ENCODE measurements at regions not wholly inside any gene's neighbourhood (a gene's known extent, or its start where the extent isn't known, plus 50 kb on each side); places are given as distances from the start of the nearest gene placed in this dataset.
"Not testable (repeated sequence)": the region's sequence is repeated elsewhere in the genome, so short reads cannot be mapped to it uniquely, and the experiment has no call there.

GRCh38 chr4:132646186-132646585, 502.9 kb upstream of the PCDH10 start:
- no peak for FAIRE-seq
- TF ChIP-seq POU2F2 (IDR thresholded peaks at IDR 0.05; ENCODE audit: low read depth, low read length): peak; percentile 80
- no peak for TF ChIP-seq SPI1 (IDR thresholded peaks at IDR 0.05; ENCODE audit: low read depth, low read length)

GRCh38 chr4:132651196-132651595, 497.9 kb upstream of the PCDH10 start:
- no peak for FAIRE-seq
- TF ChIP-seq POLR2A (IDR thresholded peaks at IDR 0.05; ENCODE audit: low read depth, low read length) (no peak), POLR2AphosphoS5 (IDR thresholded peaks at IDR 0.05; ENCODE audit: low read depth, low read length) (no peak), PAX5 (IDR thresholded peaks at IDR 0.05; ENCODE audit: insufficient read depth, low read length, severe bottlenecking) (no peak), TAF1 (IDR thresholded peaks at IDR 0.05; ENCODE audit: low read depth, low read length) (no peak), SPI1 (IDR thresholded peaks at IDR 0.05; ENCODE audit: low read depth, low read length) (no peak)
- no peak for DNase-seq (ENCODE audit: insufficient read length, low spot score)

More at GRCh38 chr4:132646186-132646585, 502.9 kb upstream of the PCDH10 start:
- DNase-seq (ENCODE audit: insufficient read length, low spot score): peak; percentile 1

GRCh38 chr4:132660181-132660580, 488.9 kb upstream of the PCDH10 start:
- DNase-seq (ENCODE audit: insufficient read length, low spot score) (no peak), FAIRE-seq (no peak)
- no peak for TF ChIP-seq POLR2AphosphoS5 (IDR thresholded peaks at IDR 0.05; ENCODE audit: low read depth, low read length)
- no peak for TF ChIP-seq PAX5 (IDR thresholded peaks at IDR 0.05; ENCODE audit: insufficient read depth, low read length, severe bottlenecking)
- no peak for TF ChIP-seq TAF1 (IDR thresholded peaks at IDR 0.05; ENCODE audit: low read depth, low read length)

GRCh38 chr4:132662456-132662855, 486.6 kb upstream of the PCDH10 start:
- DNase-seq (ENCODE audit: insufficient read length, low spot score) (no peak), FAIRE-seq (no peak)
- TF ChIP-seq POLR2A (IDR thresholded peaks at IDR 0.05; ENCODE audit: low read depth, low read length): no peak
- no peak for TF ChIP-seq TAF1 (IDR thresholded peaks at IDR 0.05; ENCODE audit: low read depth, low read length)
- TF ChIP-seq SPI1 (IDR thresholded peaks at IDR 0.05; ENCODE audit: low read depth, low read length): no peak
- TF ChIP-seq POLR2AphosphoS5 (IDR thresholded peaks at IDR 0.05; ENCODE audit: low read depth, low read length): no peak
- TF ChIP-seq POU2F2 (IDR thresholded peaks at IDR 0.05; ENCODE audit: low read depth, low read length): no peak
- no peak for TF ChIP-seq PAX5 (IDR thresholded peaks at IDR 0.05; ENCODE audit: insufficient read depth, low read length, severe bottlenecking)

GRCh38 chr4:132669786-132670185, 479.3 kb upstream of the PCDH10 start:
- TF ChIP-seq POLR2A (IDR thresholded peaks at IDR 0.05; ENCODE audit: low read depth, low read length) (no peak), PAX5 (IDR thresholded peaks at IDR 0.05; ENCODE audit: insufficient read depth, low read length, severe bottlenecking) (no peak), TAF1 (IDR thresholded peaks at IDR 0.05; ENCODE audit: low read depth, low read length) (no peak), POLR2AphosphoS5 (IDR thresholded peaks at IDR 0.05; ENCODE audit: low read depth, low read length) (no peak), POU2F2 (IDR thresholded peaks at IDR 0.05; ENCODE audit: low read depth, low read length) (no peak), SPI1 (IDR thresholded peaks at IDR 0.05; ENCODE audit: low read depth, low read length) (no peak)
- no peak for FAIRE-seq
- DNase-seq (ENCODE audit: insufficient read length, low spot score): no peak

- no peak for DNase-seq (ENCODE audit: insufficient read length, low spot score)
- FAIRE-seq: no peak
- TF ChIP-seq SPI1 (IDR thresholded peaks at IDR 0.05; ENCODE audit: low read depth, low read length): peak; percentile 58; the same call in 1 of the 2 replicates
- TF ChIP-seq PAX5 (IDR thresholded peaks at IDR 0.05; ENCODE audit: insufficient read depth, low read length, severe bottlenecking): no peak
These were observed 478.5 kb upstream of the PCDH10 start for GRCh38 chr4:132670557-132670956.

GRCh38 chr4:132683957-132684356, 465.1 kb upstream of the PCDH10 start:
- DNase-seq (ENCODE audit: insufficient read length, low spot score) (no peak), FAIRE-seq (no peak)
- TF ChIP-seq POLR2A (IDR thresholded peaks at IDR 0.05; ENCODE audit: low read depth, low read length) (no peak), POLR2AphosphoS5 (IDR thresholded peaks at IDR 0.05; ENCODE audit: low read depth, low read length) (no peak), PAX5 (IDR thresholded peaks at IDR 0.05; ENCODE audit: insufficient read depth, low read length, severe bottlenecking) (no peak), SPI1 (IDR thresholded peaks at IDR 0.05; ENCODE audit: low read depth, low read length) (no peak), POU2F2 (IDR thresholded peaks at IDR 0.05; ENCODE audit: low read depth, low read length) (no peak), TAF1 (IDR thresholded peaks at IDR 0.05; ENCODE audit: low read depth, low read length) (no peak)

- TF ChIP-seq SPI1 (IDR thresholded peaks at IDR 0.05; ENCODE audit: low read depth, low read length): no peak
- DNase-seq (ENCODE audit: insufficient read length, low spot score) (no peak), FAIRE-seq (no peak)
These were observed 458.1 kb upstream of the PCDH10 start for GRCh38 chr4:132691026-132691425.

GRCh38 chr4:132691668-132692067, 457.4 kb upstream of the PCDH10 start:
- no peak for DNase-seq (ENCODE audit: insufficient read length, low spot score)
- TF ChIP-seq POLR2A (IDR thresholded peaks at IDR 0.05; ENCODE audit: low read depth, low read length) (no peak), TAF1 (IDR thresholded peaks at IDR 0.05; ENCODE audit: low read depth, low read length) (no peak), SPI1 (IDR thresholded peaks at IDR 0.05; ENCODE audit: low read depth, low read length) (no peak), POU2F2 (IDR thresholded peaks at IDR 0.05; ENCODE audit: low read depth, low read length) (no peak), POLR2AphosphoS5 (IDR thresholded peaks at IDR 0.05; ENCODE audit: low read depth, low read length) (no peak), PAX5 (IDR thresholded peaks at IDR 0.05; ENCODE audit: insufficient read depth, low read length, severe bottlenecking) (no peak)

GRCh38 chr4:132694775-132695174, 454.3 kb upstream of the PCDH10 start:
- TF ChIP-seq POLR2A (IDR thresholded peaks at IDR 0.05; ENCODE audit: low read depth, low read length) (no peak), SPI1 (IDR thresholded peaks at IDR 0.05; ENCODE audit: low read depth, low read length) (no peak), POLR2AphosphoS5 (IDR thresholded peaks at IDR 0.05; ENCODE audit: low read depth, low read length) (no peak), TAF1 (IDR thresholded peaks at IDR 0.05; ENCODE audit: low read depth, low read length) (no peak), PAX5 (IDR thresholded peaks at IDR 0.05; ENCODE audit: insufficient read depth, low read length, severe bottlenecking) (no peak), POU2F2 (IDR thresholded peaks at IDR 0.05; ENCODE audit: low read depth, low read length) (no peak)
- FAIRE-seq: no peak
- no peak for DNase-seq (ENCODE audit: insufficient read length, low spot score)

More at GRCh38 chr4:132691668-132692067, 457.4 kb upstream of the PCDH10 start:
- no peak for FAIRE-seq

- not testable (repeated sequence) for DNase-seq (ENCODE audit: insufficient read length, low spot score); FAIRE-seq
These were observed 451.6 kb upstream of the PCDH10 start for GRCh38 chr4:132697505-132697904.

Data from GM12891 (cell line).